Kasumi-1 (cell line): ENCODE measurements at regions not wholly inside any gene's neighbourhood (a gene's known extent, or its start where the extent isn't known, plus 50 kb on each side); places are given as distances from the start of the nearest gene placed in this dataset.
A peak's percentile ranks its signal among the peaks of the same experiment; 100 is the strongest.
"Not testable (repeated sequence)": the region's sequence is repeated elsewhere in the genome, so short reads cannot be mapped to it uniquely, and the experiment has no call there.

Source experiments
- DNase-seq, 2 experiments: peaks; one replicate each; lab custom pipeline; 2025; lab: John Stamatoyannopoulos, UW

DNA sequence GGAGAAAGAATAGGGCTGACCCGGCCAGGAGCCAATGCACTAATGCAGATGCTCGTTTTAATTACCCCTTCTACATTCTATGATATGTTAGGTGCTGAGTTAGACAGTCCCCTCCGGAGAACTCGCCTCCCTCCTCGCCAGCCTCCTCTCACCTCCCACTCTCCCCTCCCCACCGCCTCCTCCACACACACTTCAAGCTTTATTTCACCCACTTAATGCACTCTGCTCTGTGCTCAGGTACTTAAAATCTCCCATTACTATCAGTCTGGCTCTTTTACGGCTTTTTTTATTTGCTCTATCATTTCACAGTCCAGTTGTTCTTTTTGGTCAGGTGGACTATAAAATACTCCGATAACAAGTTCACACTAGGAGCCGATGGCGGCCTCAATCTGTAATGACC lies 231.6 kb downstream of the TEX36 start:
- DNase-seq, result no peak

DNA sequence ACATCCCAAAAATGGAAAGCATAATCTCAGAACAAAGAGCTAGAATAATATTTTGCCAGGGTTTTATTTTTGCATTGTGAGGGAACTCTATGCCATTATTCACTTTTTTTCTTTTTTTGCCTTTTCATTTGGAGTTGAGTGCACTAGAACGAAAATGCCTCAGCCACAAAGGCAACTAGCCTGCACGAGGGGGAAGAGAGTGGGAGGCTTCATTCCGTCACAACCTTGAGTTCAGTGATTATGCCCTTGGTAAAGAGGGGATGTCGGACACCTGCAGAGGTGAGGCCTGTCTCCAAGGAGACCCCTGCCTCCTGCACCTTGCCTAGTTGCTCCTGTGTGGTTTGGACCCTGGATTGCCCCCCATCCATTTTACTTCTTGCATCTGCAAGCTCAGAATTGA lies 232.7 kb downstream of the TEX36 start:
- no peak for DNase-seq

DNA sequence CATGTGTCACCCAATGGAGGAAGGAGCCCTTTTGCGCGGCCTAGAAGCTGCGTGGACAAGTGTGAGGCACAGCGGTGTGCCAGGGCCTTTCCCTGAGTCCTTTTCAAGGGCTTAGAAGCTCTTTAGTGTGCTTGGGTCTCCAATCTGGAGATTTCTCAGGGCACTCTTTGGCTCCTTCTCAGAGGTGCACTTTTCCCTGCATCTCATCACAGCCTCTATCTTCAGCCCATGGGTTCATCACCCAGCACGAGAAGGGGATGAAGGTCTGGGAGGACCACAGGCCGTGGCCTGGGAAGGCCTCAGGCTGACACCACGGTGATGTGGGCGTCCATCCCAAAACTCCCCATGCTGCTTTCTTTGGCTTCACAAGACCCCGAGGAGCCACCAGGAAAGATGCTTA lies 233.4 kb downstream of the TEX36 start:
- no peak for DNase-seq

DNA sequence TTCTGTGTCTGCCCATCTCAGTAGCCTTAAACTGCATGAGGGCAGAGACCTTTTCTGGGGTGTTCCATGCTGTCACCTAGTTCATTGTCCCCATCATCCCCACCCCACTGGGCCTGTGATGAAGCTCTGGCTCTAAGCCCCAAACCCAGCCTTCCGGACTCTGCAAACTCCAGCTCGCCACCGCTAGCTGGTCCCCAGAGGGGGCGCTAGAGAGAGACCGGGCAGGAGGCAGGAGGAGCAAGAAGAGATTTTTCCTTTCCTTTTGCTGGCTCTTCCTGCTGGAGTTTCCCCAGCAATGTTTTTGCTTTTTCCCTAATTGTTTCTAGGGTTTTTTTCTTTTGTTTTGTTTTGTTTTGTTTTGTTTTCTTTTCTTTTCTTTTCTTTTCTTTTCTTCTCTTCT lies 234.4 kb downstream of the TEX36 start:
- peak in 1 of 2 experiments; percentile 0 for DNase-seq

DNA sequence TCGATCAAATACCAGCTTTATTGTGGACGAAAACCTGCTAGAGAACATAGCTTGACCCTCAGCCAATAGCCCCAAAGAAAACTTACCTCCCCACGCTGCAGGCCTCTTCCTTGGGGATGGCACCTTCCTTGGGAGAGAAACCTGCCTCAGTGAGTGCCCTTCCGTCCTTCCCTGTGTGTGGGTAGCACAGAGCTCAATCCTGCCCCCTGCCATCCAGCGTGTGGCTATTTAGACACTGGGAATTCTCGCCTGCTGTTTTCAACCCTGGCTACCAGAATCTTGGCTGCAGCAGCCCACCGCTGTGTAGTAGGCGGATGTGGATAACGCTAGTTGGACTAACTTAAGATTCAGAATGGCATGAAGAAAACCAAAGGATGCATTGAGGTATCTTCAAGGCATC lies 238.2 kb downstream of the TEX36 start:
- DNase-seq, result no peak

DNA sequence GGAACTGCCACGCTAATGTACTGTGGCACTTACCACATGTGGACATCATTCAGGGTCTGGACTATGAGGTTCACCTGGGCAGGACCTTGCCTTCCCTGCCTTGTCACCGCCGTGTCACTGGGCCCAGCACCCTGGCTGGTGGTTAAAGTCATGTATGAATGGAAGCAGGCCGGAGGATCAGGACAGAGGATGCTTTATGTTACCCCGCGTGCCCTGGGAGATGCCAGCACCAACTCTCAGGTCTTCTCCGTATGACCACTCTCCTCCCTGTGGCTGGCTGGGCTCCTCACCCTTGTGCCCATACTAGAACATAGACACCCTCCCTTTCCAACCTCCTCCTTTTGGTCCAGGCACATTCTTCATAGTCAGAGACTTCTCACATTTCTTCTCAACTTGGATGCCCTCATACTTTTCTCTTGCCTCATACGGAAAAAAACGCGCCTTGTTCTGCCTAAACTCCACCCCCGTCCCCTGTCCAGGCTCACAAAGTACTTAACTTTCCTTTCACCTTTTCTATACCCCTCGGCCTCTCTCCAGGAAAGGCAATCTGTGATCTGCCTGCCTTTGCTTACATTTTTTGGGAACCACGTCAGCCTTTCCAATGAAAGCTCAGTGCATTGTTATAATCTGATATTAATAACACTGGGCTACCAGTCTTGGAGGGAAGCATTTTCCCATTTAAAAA lies 240.0 kb downstream of the TEX36 start:
- no peak for DNase-seq

DNA sequence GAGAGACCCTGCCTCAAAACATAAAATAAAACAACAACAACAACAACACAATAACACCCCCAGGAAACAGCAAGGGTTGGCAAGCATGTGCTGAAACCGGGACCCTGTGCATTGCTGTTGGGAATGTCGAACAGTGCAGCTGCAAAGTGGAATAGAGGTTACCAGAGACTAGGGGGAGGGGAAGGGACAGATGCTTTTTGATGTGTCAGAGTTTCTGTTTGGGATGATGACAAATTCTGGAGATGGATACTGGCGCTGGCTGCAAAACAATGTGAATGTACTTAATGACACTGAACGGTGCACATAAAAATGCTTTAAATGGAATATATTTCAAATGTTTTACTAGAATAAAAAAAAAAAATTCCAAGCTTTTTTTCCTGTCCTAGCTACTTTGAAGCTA lies 241.8 kb downstream of the TEX36 start:
- no peak for DNase-seq

DNA sequence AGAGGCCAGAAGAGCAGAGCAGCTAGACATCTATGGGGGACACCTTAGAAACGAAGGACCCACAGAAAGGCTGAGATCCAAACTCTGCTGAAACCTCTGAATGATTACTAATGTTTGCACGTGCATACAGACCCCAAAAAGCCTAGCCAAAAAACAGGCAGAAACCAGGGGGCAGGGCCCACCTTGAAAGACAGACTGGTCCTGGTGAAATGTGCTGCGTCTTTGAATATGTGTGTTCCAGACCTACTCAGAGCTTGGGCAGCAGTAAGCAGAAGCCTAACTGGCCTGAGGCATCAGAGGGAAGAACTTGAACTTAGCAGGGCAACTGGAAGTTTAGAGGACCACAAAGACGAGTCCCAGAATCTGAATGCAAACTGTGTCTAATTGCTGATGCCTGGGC lies 251.8 kb downstream of the TEX36 start:
- no peak for DNase-seq

DNA sequence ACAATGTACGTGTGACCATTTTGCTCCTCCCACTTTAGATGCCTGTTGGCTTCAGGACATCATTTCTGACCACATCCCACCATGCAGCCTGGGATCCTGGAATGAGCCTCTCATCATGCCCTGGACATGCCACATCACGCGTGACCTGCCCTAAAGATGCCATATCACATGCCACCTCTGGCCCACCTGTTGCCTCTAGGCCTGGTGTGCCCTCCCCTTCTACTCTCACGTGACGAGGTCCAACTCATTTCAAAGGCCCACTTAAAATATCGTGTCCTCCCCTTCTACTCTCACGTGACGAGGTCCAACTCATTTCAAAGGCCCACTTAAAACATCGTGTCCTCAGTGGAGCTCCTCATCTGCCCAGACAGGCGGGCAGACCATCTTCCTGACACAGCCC lies 254.9 kb downstream of the TEX36 start:
- no peak for DNase-seq

DNA sequence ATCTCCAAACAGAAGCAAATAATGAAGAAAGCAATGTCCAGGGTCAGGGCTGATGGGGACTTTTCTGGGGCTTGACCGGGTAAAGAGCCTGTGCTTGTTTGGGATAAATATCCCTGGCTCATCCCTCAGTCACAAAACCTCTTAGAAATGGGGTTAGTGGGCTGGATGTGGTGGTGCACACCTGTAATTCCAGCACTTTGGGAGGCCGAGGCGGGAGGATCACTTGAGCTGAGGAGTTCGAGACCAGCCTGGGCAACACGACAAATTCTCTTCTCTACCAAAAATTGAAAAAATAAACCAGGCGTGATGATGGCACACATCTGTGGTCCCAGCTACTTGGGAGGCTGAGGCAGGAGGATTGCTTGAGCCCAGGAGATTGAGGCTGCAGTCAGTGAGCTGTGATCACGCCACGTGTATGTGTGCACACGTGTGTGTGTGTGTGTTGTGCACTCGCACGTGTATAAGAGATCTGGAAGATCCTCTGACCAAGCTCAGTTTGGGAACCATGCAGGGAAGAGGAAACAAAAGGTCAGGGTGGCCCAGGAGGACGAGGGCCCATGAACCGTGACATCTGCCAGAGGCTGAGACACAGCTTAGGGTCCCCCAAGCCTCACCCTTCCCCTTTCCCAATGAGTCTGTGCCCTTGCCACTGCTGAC lies 258.6 kb downstream of the TEX36 start:
- DNase-seq, result no peak

DNA sequence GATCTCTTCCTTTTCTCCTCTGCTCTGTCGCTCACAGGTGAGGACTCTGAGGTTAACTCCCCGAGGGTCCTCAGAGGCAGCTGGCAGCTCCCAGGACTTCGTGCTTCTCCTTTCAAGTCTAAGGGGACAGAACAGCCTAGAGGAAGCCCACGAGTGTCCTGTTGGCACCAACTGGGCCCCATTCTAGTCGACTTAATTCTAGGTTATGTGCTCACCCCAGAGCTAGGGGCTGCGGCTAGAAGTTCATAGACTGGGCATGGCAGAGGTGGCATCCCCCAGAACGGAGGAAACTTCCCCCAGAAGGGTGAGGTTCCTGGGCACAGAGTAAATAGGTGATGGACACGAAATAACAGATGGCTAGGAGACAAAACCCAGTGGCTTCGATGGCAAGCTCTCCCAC lies 259.4 kb downstream of the TEX36 start:
- DNase-seq, result no peak

DNA sequence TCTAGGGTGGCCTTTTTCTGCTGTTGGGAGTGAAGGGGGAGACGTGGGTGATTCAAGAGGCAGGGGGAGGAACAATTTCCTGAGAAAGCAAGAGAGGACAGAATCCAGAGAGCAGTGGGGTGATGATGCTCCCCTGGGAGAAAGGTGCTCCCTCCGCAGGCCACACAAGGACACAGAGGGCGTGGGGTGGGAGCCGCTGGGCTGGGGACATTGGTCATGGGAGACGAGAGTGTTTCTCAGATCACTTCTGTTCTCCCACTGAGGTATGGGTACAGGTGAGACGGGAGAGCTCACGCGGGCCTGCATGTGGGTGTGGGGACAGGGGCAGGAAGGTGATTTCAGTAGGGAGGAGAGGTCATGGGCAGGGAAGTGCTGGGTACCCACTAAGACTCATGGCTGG lies 259.5 kb upstream of the CTBP2 start:
- no peak for DNase-seq

DNA sequence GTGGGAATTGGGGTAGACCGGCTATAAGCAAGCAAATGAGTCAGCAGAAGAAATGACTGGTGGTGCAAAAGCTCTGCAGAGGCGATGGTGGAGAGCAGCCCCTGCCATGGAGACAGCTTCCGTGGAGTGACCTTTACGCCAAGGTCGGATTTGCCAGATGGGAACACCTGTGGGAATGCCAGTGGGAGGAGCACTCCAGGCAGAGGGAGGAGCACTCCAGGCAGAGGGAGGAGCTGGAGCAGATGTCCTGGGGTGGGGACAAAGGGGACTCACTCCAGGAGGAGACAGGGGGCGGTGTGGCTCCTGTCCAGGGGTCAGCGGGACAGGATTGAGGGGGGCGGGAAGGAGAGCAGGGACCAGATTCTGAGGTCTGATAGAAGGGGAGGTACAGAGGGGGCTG lies 258.8 kb upstream of the CTBP2 start:
- DNase-seq, result no peak

DNA sequence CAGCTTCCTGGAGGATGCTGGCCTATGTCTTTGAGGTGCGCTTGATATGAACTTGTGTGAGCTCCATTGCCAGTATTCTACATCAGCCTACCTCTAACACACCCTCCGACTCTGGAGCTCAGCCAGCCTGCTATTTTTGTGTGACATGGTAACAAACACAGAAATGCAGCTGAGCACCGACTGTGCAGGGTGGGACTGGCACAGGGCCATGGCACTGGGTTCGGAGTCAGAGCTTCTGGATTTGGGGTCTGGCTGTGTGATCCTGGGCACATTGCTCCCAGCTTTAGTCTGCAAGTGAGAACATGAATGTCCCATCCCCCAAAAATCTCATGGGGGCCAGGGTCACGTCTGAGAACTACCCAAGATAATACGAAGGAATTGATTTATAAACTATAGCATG lies 257.2 kb upstream of the CTBP2 start:
- DNase-seq, result no peak

DNA sequence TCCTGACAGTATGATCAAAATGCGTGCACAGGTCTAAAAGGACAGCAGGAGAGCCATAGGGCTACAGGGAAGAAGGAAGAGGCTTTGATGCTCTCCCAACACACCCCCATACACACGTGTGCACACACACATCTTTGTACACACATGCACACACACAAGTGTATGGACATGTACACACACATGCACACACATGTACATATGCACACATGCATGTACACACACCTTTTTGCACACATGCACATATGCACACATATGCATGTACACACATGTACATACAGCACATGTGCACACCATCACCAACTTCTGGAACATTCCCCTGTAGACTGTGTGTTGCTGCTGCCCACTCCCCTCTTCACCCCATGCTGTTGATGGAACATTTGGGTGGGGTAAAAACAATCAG lies 255.6 kb upstream of the CTBP2 start:
- no peak for DNase-seq

DNA sequence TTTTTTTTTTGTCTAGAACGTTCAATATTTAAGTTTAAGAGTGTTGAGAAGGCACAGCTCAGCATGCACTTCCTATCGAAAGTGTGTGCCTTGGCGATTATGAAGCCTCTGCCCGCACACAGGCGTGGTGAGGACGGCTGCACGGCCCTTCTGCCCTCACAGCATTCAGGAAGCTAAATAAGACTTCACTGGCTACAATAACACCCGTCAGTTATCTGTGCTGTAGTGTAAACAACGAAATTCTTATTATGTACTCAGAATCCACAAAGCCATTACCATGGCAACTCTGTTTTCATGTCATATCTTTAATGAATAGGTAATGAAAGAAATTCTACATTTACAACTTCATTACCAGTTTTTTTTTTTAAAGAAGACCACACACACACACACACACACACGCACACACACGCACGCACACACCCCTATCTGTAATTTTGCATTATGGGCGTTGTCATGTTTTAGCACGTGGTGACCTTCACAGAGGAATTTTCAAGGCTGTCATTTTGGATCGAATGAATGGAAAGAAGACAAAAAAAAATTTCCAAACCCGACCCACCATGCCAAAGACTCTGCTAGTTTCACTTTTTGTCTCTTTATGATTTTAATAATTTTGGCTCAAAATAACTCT lies 254.8 kb upstream of the CTBP2 start:
- DNase-seq, result no peak

DNA sequence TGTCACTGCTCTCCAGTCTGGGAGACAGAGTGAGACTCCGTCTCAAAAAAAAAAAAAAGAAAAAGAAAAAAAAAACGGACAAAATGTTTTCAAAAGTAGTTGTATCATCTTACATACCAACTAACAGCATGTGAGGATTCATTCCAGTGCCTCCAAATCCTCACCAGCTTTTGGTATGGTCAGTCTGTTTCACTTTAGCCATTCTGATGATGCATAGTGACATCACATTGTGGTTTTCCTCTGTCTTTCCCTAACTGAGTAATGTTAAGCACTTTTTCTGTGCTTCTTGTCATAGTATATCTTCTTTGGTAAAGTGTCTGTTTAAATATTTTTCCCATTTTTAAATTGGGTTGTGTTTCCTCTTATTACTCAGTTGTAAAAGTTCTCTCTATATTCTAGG lies 251.4 kb upstream of the CTBP2 start:
- DNase-seq, result no peak

DNA sequence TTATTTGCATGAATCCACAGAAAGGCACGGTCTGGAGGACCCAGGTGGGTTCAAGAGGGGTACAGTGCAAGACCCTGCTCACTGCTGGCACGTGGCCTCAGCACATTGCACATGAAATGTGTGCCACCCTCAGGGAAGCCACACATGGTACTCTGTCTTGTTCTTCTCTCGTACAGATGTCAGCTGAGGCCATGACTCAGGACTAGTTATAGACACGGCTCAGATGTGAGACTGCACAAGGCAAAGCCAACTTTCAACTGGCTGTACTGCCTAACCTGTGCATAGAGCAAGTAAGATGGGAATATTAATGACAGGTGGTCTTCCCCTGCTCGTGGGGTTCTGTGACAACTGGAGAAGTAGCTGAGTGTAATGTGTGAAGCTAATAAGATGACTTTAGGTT lies 249.4 kb upstream of the CTBP2 start:
- no peak for DNase-seq

DNA sequence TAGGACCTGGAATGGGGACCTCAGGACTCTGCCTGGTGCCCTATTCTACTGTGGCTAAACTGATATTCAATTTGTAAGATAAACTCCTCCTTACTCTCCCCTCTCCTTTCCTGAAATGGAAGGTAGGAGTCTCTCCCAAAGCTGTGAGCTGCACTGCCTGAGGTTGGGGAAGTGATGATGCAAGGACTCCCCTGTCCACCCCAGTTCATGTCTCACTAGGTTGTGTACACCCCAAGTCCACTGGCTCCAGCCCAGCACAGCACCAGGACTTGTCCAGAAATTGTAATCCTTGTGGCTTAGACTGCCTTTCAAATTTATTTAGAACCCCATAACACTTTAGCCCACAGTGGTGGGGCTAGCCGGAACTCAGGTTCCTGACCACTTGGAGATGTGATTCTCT lies 247.2 kb upstream of the CTBP2 start:
- no peak for DNase-seq

DNA sequence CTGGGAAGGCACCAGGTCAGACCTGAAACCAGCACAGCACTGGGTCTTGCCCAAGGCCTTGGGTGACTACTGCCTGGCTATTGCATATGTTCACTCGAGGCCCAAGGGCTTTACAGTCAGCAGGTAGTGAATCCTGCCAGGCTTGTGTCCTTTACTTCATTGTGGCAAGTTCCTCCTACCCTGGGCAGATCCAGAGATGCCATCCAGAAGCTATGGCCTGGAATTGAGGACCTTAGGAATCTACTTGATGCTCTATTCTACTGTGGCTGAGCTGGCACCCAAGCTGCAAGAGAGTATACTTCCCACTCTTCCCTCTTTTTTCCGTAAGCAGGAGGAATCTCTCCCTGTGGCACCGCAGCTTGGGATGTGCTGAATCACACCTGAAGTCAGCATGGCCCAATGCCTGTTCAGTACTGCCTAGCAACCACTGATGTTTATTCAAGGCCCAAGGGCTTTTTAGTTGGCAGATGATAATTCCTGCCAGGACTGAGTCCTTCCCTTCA lies 246.7 kb upstream of the CTBP2 start:
- no peak for DNase-seq

DNA sequence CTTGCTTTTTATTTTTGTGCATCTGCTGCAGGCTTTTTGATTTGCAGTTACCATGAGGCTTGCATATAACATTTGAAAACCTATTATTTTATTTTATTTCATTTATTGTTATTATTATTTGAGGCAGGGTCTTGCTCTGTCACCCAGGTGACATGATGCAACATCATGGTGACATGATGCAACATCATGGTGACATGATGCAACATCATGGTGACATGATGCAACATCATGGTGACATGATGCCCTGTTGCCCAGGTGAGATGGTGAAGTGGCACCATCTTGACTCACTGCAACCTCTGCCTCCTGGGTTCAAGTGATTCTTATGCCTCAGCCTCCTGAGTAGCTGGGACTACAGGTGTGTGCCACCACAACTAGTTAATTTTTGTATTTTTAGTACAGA lies 244.5 kb upstream of the CTBP2 start:
- not testable (repeated sequence) for DNase-seq

DNA sequence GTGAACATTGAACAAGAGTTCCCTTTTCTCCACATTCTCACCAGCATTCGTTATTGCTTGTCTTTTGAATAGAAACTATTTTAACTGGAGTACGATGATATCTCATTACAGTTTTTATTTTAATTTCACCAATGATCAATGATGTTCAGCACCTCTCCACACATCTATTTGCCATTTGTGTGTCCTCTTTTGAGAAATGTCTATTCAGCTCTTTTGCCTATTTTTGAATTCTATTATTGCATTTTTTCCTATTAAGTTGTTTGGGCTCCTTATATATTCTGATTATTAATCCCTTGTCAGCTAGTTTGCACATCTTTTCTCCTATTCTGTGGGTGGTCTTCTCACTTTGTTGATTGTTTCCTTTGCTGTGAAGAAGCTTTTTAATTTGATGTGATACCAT lies 241.1 kb upstream of the CTBP2 start:
- no peak for DNase-seq

DNA sequence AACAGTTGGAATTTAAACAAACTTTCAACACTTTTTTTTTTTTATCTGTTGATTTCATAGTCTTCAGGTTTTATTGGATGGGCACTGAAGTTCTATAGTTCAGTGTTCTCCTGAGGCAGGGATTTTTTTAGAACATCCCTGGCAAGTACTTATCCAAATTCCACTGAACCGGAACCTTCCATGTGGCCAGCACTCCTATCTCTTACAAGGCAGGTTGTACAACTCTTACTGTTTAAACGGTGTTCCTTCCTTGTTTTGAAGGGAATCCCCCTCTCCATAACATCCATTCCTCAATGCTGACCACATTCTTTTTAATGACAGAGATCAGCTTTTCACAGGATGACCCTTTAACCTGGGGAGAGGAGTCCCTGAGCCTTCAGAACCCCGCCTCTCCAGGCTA lies 238.9 kb upstream of the CTBP2 start:
- DNase-seq, result no peak

DNA sequence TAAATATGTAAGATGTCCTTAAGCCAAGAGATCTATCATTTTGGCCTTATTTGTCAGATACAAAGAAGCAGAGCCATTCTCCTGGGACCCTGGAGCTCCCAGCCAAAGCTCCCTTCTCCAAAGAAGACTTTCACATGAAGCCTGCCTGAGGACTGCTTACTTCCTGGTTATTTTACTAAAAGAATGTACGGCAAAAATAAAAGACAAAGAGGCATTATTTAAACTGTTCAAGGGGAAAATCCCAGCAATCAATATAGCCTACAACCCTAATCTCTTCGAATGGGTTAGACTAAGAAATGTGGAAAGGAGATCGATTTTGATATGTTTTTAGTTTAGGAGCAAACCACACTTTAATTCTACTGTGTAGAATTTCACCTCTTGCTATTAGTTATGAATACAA lies 237.9 kb upstream of the CTBP2 start:
- DNase-seq, result no peak
